Effector memory CD8-positive, alpha-beta T cell (primary cell): ENCODE measurements at regions not wholly inside any gene's neighbourhood (a gene's known extent, or its start where the extent isn't known, plus 50 kb on each side); places are given as distances from the start of the nearest gene placed in this dataset.
A peak's percentile ranks its signal among the peaks of the same experiment; 100 is the strongest.

Experiments
- ATAC-seq: fragments of 150-1000 bp; cut with Tn5 transposase; replicated peaks from 2 replicates; pipeline ENCODE4 v1.10.0; 2021; ENCODE audit warnings: mild to moderate bottlenecking, moderate library complexity
- DNase-seq, 3 experiments: peaks; one replicate each; pipeline ENCODE4 v3.0.0; 2021
- H3K27ac Mint-ChIP-seq, 2 donors: one replicate each; pipeline ENCODE4 v1.8.0; 2022; ENCODE audit warnings: mild to moderate bottlenecking in 2 of 2, mixed read lengths in 2 of 2, moderate library complexity in 2 of 2
- H3K27me3 Mint-ChIP-seq, 2 donors: one replicate each; pipeline ENCODE4 v1.8.0; 2022; ENCODE audit warnings: mixed read lengths in 2 of 2
- H3K36me3 Mint-ChIP-seq: one replicate; pipeline ENCODE4 v1.8.0; 2022; ENCODE audit warnings: mild to moderate bottlenecking, moderate library complexity, mixed read lengths; ENCODE audit not compliant: insufficient read depth
- H3K4me1 Mint-ChIP-seq, 2 donors: one replicate each; pipeline ENCODE4 v1.8.0; 2022; ENCODE audit warnings: low read depth in 2 of 2, mixed read lengths in 2 of 2
- H3K4me3 Mint-ChIP-seq, 2 donors: one replicate each; pipeline ENCODE4 v1.8.0; 2022; ENCODE audit warnings: mild to moderate bottlenecking in 2 of 2, mixed read lengths in 2 of 2, moderate library complexity in 2 of 2
- H3K9me3 Mint-ChIP-seq, 2 donors: one replicate each; pipeline ENCODE4 v1.8.0; 2022; ENCODE audit warnings: mixed read lengths in 2 of 2

GRCh38 chr4:82044141-82044993, 329.4 kb downstream of the HNRNPD start:
- Mint-ChIP-seq H3K4me3 (peak overlapping the region; percentile 35 to 48), H3K27me3 (peaks cover 42 to 69% of the 10 kb centered on the region in 2 donors), H3K27ac (no peak overlapping the region), H3K9me3 (no peaks in the 10 kb centered on the region), H3K36me3 (no peaks in the 10 kb centered on the region), H3K4me1 (no peaks in the 10 kb centered on the region)
- no peak for DNase-seq
- no peak for ATAC-seq

- Mint-ChIP-seq H3K27ac (no peak overlapping the region), H3K36me3 (no peaks in the 10 kb centered on the region), H3K4me1 (no peaks in the 10 kb centered on the region), H3K4me3 (peak overlapping the region; percentile 13 to 57), H3K27me3 (peaks cover 47 to 73% of the 10 kb centered on the region in 2 donors), H3K9me3 (no peaks in the 10 kb centered on the region)
- DNase-seq (no peak), ATAC-seq (no peak)
These were observed 330.0 kb downstream of the HNRNPD start for GRCh38 chr4:82043809-82044137.

- no peak overlapping the region for H3K27ac Mint-ChIP-seq
These were observed 330.5 kb downstream of the HNRNPD start for GRCh38 chr4:82043081-82043808.

GRCh38 chr4:82042042-82042441, 331.7 kb downstream of the HNRNPD start:
- Mint-ChIP-seq H3K9me3 (no peaks in the 10 kb centered on the region), H3K36me3 (no peaks in the 10 kb centered on the region), H3K27ac (no peak overlapping the region), H3K4me1 (no peaks in the 10 kb centered on the region), H3K4me3 (no peak overlapping the region), H3K27me3 (peaks cover 50 to 69% of the 10 kb centered on the region in 2 donors)
- DNase-seq (no peak), ATAC-seq (no peak)

More at GRCh38 chr4:82043081-82043808, 330.5 kb downstream of the HNRNPD start:
- DNase-seq, result no peak
- no peaks in the 10 kb centered on the region for H3K36me3 Mint-ChIP-seq
- peaks cover 52 to 77% of the 10 kb centered on the region in 2 donors for H3K27me3 Mint-ChIP-seq
- no peak for ATAC-seq
- no peaks in the 10 kb centered on the region for H3K9me3 Mint-ChIP-seq
- no peaks in the 10 kb centered on the region for H3K4me1 Mint-ChIP-seq
- peak overlapping the region; percentile 13 to 57 for H3K4me3 Mint-ChIP-seq

- no peak for ATAC-seq
- Mint-ChIP-seq H3K4me1 (no peaks in the 10 kb centered on the region), H3K27me3 (peaks cover 48 to 64% of the 10 kb centered on the region in 2 donors), H3K4me3 (no peak overlapping the region), H3K36me3 (no peaks in the 10 kb centered on the region), H3K9me3 (no peaks in the 10 kb centered on the region), H3K27ac (no peak overlapping the region)
- DNase-seq, result no peak
These were observed 334.9 kb downstream of the HNRNPD start for GRCh38 chr4:82038936-82039335.

- ATAC-seq, result no peak
- Mint-ChIP-seq H3K9me3 (no peaks in the 10 kb centered on the region), H3K4me3 (no peak overlapping the region), H3K27ac (no peak overlapping the region), H3K4me1 (no peaks in the 10 kb centered on the region), H3K27me3 (peaks cover 46 to 60% of the 10 kb centered on the region in 2 donors), H3K36me3 (no peaks in the 10 kb centered on the region)
- no peak for DNase-seq
These were observed 337.6 kb downstream of the HNRNPD start for GRCh38 chr4:82036181-82036580.

GRCh38 chr4:82034878-82035277, 338.9 kb downstream of the HNRNPD start:
- no peaks in the 10 kb centered on the region for H3K36me3 Mint-ChIP-seq
- no peaks in the 10 kb centered on the region for H3K4me1 Mint-ChIP-seq
- H3K4me3 Mint-ChIP-seq, result no peak overlapping the region
- no peaks in the 10 kb centered on the region for H3K9me3 Mint-ChIP-seq
- ATAC-seq (no peak), DNase-seq (no peak)
- H3K27ac Mint-ChIP-seq, result no peak overlapping the region
- H3K27me3 Mint-ChIP-seq, result peaks cover 53 to 59% of the 10 kb centered on the region in 2 donors

GRCh38 chr4:82033862-82034261, 339.9 kb downstream of the HNRNPD start:
- H3K36me3 Mint-ChIP-seq, result no peaks in the 10 kb centered on the region
- H3K4me1 Mint-ChIP-seq, result no peaks in the 10 kb centered on the region
- H3K27me3 Mint-ChIP-seq, result peaks cover 49 to 63% of the 10 kb centered on the region in 2 donors
- H3K4me3 Mint-ChIP-seq, result no peak overlapping the region
- DNase-seq (no peak), ATAC-seq (no peak)
- H3K27ac Mint-ChIP-seq, result no peak overlapping the region
- H3K9me3 Mint-ChIP-seq, result no peaks in the 10 kb centered on the region

- H3K27me3 Mint-ChIP-seq, result peaks cover 42 to 55% of the 10 kb centered on the region in 2 donors
- ATAC-seq (no peak), DNase-seq (no peak)
- H3K4me1 Mint-ChIP-seq, result no peaks in the 10 kb centered on the region
- H3K36me3 Mint-ChIP-seq, result no peaks in the 10 kb centered on the region
- H3K27ac Mint-ChIP-seq, result no peak overlapping the region
- H3K9me3 Mint-ChIP-seq, result no peaks in the 10 kb centered on the region
- no peak overlapping the region for H3K4me3 Mint-ChIP-seq
These were observed 342.3 kb downstream of the HNRNPD start for GRCh38 chr4:82031376-82031927.

GRCh38 chr4:82017680-82018079, 356.1 kb downstream of the HNRNPD start:
- DNase-seq (no peak), ATAC-seq (no peak)
- peaks cover 6 to 13% of the 10 kb centered on the region in 2 donors for H3K9me3 Mint-ChIP-seq
- no peaks in the 10 kb centered on the region for H3K4me1 Mint-ChIP-seq
- no peak overlapping the region for H3K27ac Mint-ChIP-seq
- no peak overlapping the region for H3K4me3 Mint-ChIP-seq
- no peaks in the 10 kb centered on the region for H3K36me3 Mint-ChIP-seq
- peaks cover 5 to 8% of the 10 kb centered on the region in 2 donors for H3K27me3 Mint-ChIP-seq

GRCh38 chr4:82005158-82005557, 368.6 kb downstream of the HNRNPD start:
- no peaks in the 10 kb centered on the region for H3K36me3 Mint-ChIP-seq
- no peaks in the 10 kb centered on the region for H3K9me3 Mint-ChIP-seq
- H3K4me3 Mint-ChIP-seq, result no peak overlapping the region
- H3K4me1 Mint-ChIP-seq, result no peaks in the 10 kb centered on the region
- H3K27me3 Mint-ChIP-seq, result peaks cover 26 to 47% of the 10 kb centered on the region in 2 donors
- ATAC-seq (no peak), DNase-seq (no peak)
- H3K27ac Mint-ChIP-seq, result no peak overlapping the region

GRCh38 chr4:81997313-81997712, 376.5 kb downstream of the HNRNPD start:
- Mint-ChIP-seq H3K4me1 (no peaks in the 10 kb centered on the region), H3K27ac (no peak overlapping the region), H3K27me3 (no peaks in the 10 kb centered on the region), H3K9me3 (no peaks in the 10 kb centered on the region), H3K4me3 (no peak overlapping the region), H3K36me3 (no peaks in the 10 kb centered on the region)
- DNase-seq (no peak), ATAC-seq (no peak)

- DNase-seq (no peak), ATAC-seq (no peak)
- H3K36me3 Mint-ChIP-seq, result no peaks in the 10 kb centered on the region
- no peak overlapping the region for H3K27ac Mint-ChIP-seq
- no peaks in the 10 kb centered on the region for H3K9me3 Mint-ChIP-seq
- no peak overlapping the region for H3K4me3 Mint-ChIP-seq
- H3K4me1 Mint-ChIP-seq, result no peaks in the 10 kb centered on the region
- H3K27me3 Mint-ChIP-seq, result peaks cover 20 to 21% of the 10 kb centered on the region in 2 donors
These were observed 382.9 kb downstream of the HNRNPD start for GRCh38 chr4:81990898-81991297.

GRCh38 chr4:81990211-81990610, 383.6 kb downstream of the HNRNPD start:
- H3K4me3 Mint-ChIP-seq, result no peak overlapping the region
- DNase-seq, result no peak
- no peak overlapping the region for H3K27ac Mint-ChIP-seq
- no peaks in the 10 kb centered on the region for H3K9me3 Mint-ChIP-seq
- H3K36me3 Mint-ChIP-seq, result no peaks in the 10 kb centered on the region
- no peak for ATAC-seq
- peaks cover 21 to 27% of the 10 kb centered on the region in 2 donors for H3K27me3 Mint-ChIP-seq
- no peaks in the 10 kb centered on the region for H3K4me1 Mint-ChIP-seq
